Astrocyte (in vitro differentiated cells and primary cell): ENCODE measurements at regions not wholly inside any gene's neighbourhood (a gene's known extent, or its start where the extent isn't known, plus 50 kb on each side); places are given as distances from the start of the nearest gene placed in this dataset.

Experiments used
- DNase-seq: peaks from one replicate; pipeline ENCODE4 v3.0.0-alpha.2; 2010; ENCODE audit warnings: low read depth
- FAIRE-seq: peaks from 2 replicates; lab custom pipeline; 2011; peaks lifted over from hg19 to GRCh38; lab: Jason Lieb, UNC
- H2AFZ ChIP-seq: 2 replicates; pipeline ENCODE4 v1.6.0; 2012; ENCODE audit warnings: low read depth, low read length, inconsistent platforms
- H3K27ac ChIP-seq: 2 replicates; pipeline ENCODE4 v1.5.1; 2011; ENCODE audit warnings: low read depth, low read length, inconsistent platforms
- H3K27me3 ChIP-seq: 2 replicates; pipeline ENCODE4 v1.6.0; 2011; ENCODE audit warnings: low read length, inconsistent platforms; ENCODE audit not compliant: insufficient read depth
- H3K36me3 ChIP-seq: 2 replicates; pipeline ENCODE4 v1.5.1; 2011; ENCODE audit warnings: low read length, inconsistent platforms; ENCODE audit not compliant: insufficient read depth
- H3K4me1 ChIP-seq: 2 replicates; pipeline ENCODE4 v1.5.1; 2011; ENCODE audit warnings: low read length, inconsistent platforms; ENCODE audit not compliant: insufficient read depth
- H3K4me2 ChIP-seq: 2 replicates; pipeline ENCODE4 v1.6.0; 2012; ENCODE audit warnings: low read length, inconsistent platforms
- H3K4me3 ChIP-seq: 2 replicates; pipeline ENCODE4 v1.5.1; 2011; ENCODE audit warnings: low read depth, mild to moderate bottlenecking, low read length, inconsistent platforms; ENCODE audit not compliant: insufficient read depth
- H3K79me2 ChIP-seq: 2 replicates; pipeline ENCODE4 v1.6.0; 2012; ENCODE audit warnings: mild to moderate bottlenecking, low read length, inconsistent platforms; ENCODE audit not compliant: insufficient read depth
- H3K9ac ChIP-seq: 2 replicates; pipeline ENCODE4 v1.6.0; 2012; ENCODE audit warnings: mild to moderate bottlenecking, low read length, inconsistent platforms
- H3K9me3 ChIP-seq: 2 replicates; pipeline ENCODE4 v1.5.1; 2012; ENCODE audit warnings: low read depth, mild to moderate bottlenecking, low read length, inconsistent platforms; ENCODE audit not compliant: insufficient read depth
- H4K20me1 ChIP-seq: 2 replicates; pipeline ENCODE4 v1.6.0; 2012; ENCODE audit warnings: low read length, inconsistent platforms; ENCODE audit not compliant: insufficient read depth
- H3K27ac Mint-ChIP-seq: one replicate; pipeline ENCODE4 v1.8.0; 2021; ENCODE audit warnings: mild to moderate bottlenecking, mixed read lengths; ENCODE audit not compliant: unreplicated experiment
- H3K27me3 Mint-ChIP-seq: one replicate; pipeline ENCODE4 v1.8.0; 2021; ENCODE audit warnings: low read depth, mixed read lengths; ENCODE audit not compliant: unreplicated experiment
- H3K36me3 Mint-ChIP-seq: one replicate; pipeline ENCODE4 v1.8.0; 2021; ENCODE audit warnings: low read depth, mixed read lengths; ENCODE audit not compliant: unreplicated experiment
- H3K4me1 Mint-ChIP-seq: one replicate; pipeline ENCODE4 v1.8.0; 2021; ENCODE audit warnings: low read depth, mixed read lengths; ENCODE audit not compliant: unreplicated experiment
- H3K4me3 Mint-ChIP-seq: one replicate; pipeline ENCODE4 v1.8.0; 2021; ENCODE audit warnings: mild to moderate bottlenecking, moderate library complexity, mixed read lengths; ENCODE audit not compliant: unreplicated experiment
- H3K9me3 Mint-ChIP-seq: one replicate; pipeline ENCODE4 v1.8.0; 2021; ENCODE audit warnings: mild to moderate bottlenecking, mixed read lengths; ENCODE audit not compliant: unreplicated experiment
- CTCF ChIP-seq: IDR thresholded peaks from 2 replicates; pipeline ENCODE4 v1.5.1; 2011; ENCODE audit warnings: low read depth, mild to moderate bottlenecking, inconsistent platforms, low read length, moderate library complexity; ENCODE audit not compliant: insufficient read depth
- EZH2 ChIP-seq: IDR thresholded peaks from 2 replicates; pipeline ENCODE4 v1.6.1; 2012; ENCODE audit warnings: mild to moderate bottlenecking, low read length, inconsistent platforms; ENCODE audit not compliant: insufficient read depth

DNA sequence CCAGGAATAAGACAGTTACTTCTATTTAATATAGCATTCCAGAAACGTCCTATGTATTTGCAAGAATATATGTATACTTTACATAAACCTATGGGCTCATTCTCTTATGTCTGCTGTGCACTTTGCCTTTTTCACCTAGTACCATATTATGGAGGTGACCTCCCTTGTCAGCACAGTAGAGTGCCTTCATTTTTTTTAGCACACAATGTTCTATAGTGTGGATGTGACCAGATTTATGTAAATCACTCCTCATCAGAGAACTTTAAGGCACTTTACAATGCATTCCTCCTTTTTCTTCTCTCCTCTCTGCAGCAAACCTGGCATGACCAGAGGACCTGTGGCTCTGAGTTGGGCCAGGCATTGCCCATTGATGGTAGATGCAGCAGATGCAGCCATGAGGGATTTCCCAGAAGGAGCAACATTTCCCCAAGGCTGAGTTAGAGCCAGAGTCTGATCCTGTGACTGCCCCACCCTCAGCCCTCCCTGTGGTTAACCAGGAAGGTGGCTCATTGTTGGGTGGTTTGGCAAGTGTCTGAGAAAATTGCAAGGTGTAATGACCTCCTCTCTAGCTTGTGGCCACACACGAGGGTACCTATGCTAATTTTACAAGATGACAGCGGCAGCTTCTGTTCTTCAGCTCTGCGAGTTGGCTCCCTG is 76.5 kb upstream of the DLX2 start:
- FAIRE-seq (no peak), DNase-seq (peak; percentile 75)
- Histone ChIP-seq H3K27me3 (peaks cover 3% of the 10 kb centered on the region), H3K9me3 (no peaks in the 10 kb centered on the region), H3K27ac (no peak overlapping the region), H2AFZ (no peak overlapping the region), H3K36me3 (no peaks in the 10 kb centered on the region), H3K4me1 (peaks cover 23% of the 10 kb centered on the region), H3K4me2 (peak overlapping the region; percentile 49), H3K4me3 (no peak overlapping the region), H3K79me2 (no peaks in the 10 kb centered on the region), H3K9ac (no peak overlapping the region), H4K20me1 (no peaks in the 10 kb centered on the region)
- Mint-ChIP-seq H3K27ac (no peak overlapping the region), H3K36me3 (no peaks in the 10 kb centered on the region), H3K4me3 (no peak overlapping the region), H3K27me3 (no peaks in the 10 kb centered on the region), H3K4me1 (peaks cover 18% of the 10 kb centered on the region), H3K9me3 (no peaks in the 10 kb centered on the region)
- TF ChIP-seq EZH2: no peak
- no peak for TF ChIP-seq CTCF

GRCh38 chr2:172181840-172182239 is 79.1 kb upstream of the DLX2 start:
- H2AFZ ChIP-seq: no peak overlapping the region
- H3K79me2 ChIP-seq: no peaks in the 10 kb centered on the region
- H3K4me3 ChIP-seq: no peak overlapping the region
- H3K27me3 Mint-ChIP-seq: no peaks in the 10 kb centered on the region
- H3K9me3 Mint-ChIP-seq: peaks cover 9% of the 10 kb centered on the region
- H3K27me3 ChIP-seq: peaks cover 3% of the 10 kb centered on the region
- DNase-seq (peak; percentile 33), FAIRE-seq (no peak)
- H3K27ac ChIP-seq: no peak overlapping the region
- H3K4me3 Mint-ChIP-seq: no peak overlapping the region
- peaks cover 18% of the 10 kb centered on the region for H3K4me1 Mint-ChIP-seq
- H3K27ac Mint-ChIP-seq: no peak overlapping the region
- H3K36me3 ChIP-seq: no peaks in the 10 kb centered on the region
- H3K4me2 ChIP-seq: no peak overlapping the region
- no peaks in the 10 kb centered on the region for H3K9me3 ChIP-seq
- H3K4me1 ChIP-seq: peaks cover 23% of the 10 kb centered on the region
- no peaks in the 10 kb centered on the region for H4K20me1 ChIP-seq
- no peak overlapping the region for H3K9ac ChIP-seq
- H3K36me3 Mint-ChIP-seq: no peaks in the 10 kb centered on the region
- no peak for TF ChIP-seq CTCF
- TF ChIP-seq EZH2: no peak

DNA sequence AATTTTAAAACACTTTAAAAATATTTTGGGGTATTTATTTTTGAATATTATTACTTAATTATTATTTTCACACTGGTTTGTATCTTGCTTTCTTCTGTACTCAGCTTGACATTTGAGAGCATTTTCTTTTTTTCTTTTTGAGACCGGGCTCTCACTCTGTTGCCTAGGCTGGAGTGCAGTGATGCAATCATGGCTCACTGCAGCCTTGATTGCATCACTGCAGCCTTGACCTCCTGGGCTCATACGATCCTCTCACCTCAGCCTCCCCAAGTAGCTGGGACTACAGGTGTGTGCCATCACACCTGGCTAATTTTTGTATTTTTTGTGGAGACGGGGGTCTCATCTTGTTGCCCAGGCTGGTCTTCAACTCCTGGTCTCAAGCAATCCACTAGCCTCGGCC is 79.9 kb upstream of the DLX2 start:
- no peaks in the 10 kb centered on the region for H3K36me3 ChIP-seq
- DNase-seq (no peak), FAIRE-seq (no peak)
- TF ChIP-seq EZH2: no peak
- no peak for TF ChIP-seq CTCF
- H2AFZ ChIP-seq: no peak overlapping the region
- Mint-ChIP-seq H3K27me3 (no peaks in the 10 kb centered on the region), H3K4me1 (peaks cover 18% of the 10 kb centered on the region), H3K27ac (no peak overlapping the region), H3K36me3 (no peaks in the 10 kb centered on the region), H3K4me3 (no peak overlapping the region), H3K9me3 (peaks cover 9% of the 10 kb centered on the region)
- H3K4me3 ChIP-seq: no peak overlapping the region
- no peaks in the 10 kb centered on the region for H3K79me2 ChIP-seq
- H3K4me2 ChIP-seq: no peak overlapping the region
- H3K4me1 ChIP-seq: peaks cover 20% of the 10 kb centered on the region
- no peaks in the 10 kb centered on the region for H3K9me3 ChIP-seq
- peaks cover 3% of the 10 kb centered on the region for H3K27me3 ChIP-seq
- H3K9ac ChIP-seq: no peak overlapping the region
- no peaks in the 10 kb centered on the region for H4K20me1 ChIP-seq
- H3K27ac ChIP-seq: no peak overlapping the region
